ENCODE measurements at regions not wholly inside any gene's neighbourhood (a gene's known extent, or its start where the extent isn't known, plus 50 kb on each side); places are given as distances from the start of the nearest gene placed in this dataset.

DNA sequence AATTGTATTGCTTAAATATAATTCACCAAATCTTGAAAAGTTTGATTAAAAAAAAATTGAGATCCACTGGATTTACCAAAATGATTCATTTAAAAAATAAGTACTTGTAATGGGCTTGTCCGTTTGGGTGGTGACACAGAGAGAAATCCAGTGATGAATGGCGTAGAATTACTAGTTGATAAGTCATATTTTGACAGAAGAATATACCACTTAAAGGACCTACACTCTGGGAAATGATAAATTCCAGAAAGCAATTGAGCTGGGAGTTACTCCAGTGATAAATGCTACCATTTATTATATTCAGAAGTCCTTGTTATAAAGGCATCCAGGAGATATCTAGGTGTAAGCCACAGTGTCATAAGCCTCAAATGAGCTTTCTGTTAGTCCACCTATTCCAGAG is 141.8 kb upstream of the CFAP20DC start:
- no peak for DNase-seq
- H3K36me3 ChIP-seq, result no peaks in the 10 kb centered on the region
- no peak overlapping the region for H3K27ac ChIP-seq
- no peaks in the 10 kb centered on the region for H3K9me3 ChIP-seq
- no peaks in the 10 kb centered on the region for H3K27me3 ChIP-seq
- TF ChIP-seq POLR2A (IDR thresholded peaks at IDR 0.05), result no peak
- TF ChIP-seq, protein P1, sequence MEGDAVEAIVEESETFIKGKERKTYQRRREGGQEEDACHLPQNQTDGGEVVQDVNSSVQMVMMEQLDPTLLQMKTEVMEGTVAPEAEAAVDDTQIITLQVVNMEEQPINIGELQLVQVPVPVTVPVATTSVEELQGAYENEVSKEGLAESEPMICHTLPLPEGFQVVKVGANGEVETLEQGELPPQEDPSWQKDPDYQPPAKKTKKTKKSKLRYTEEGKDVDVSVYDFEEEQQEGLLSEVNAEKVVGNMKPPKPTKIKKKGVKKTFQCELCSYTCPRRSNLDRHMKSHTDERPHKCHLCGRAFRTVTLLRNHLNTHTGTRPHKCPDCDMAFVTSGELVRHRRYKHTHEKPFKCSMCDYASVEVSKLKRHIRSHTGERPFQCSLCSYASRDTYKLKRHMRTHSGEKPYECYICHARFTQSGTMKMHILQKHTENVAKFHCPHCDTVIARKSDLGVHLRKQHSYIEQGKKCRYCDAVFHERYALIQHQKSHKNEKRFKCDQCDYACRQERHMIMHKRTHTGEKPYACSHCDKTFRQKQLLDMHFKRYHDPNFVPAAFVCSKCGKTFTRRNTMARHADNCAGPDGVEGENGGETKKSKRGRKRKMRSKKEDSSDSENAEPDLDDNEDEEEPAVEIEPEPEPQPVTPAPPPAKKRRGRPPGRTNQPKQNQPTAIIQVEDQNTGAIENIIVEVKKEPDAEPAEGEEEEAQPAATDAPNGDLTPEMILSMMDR (IDR thresholded peaks at IDR 0.05), result no peak
- no peak overlapping the region for H3K4me3 ChIP-seq
- H3K4me1 ChIP-seq, result no peaks in the 10 kb centered on the region

DNA sequence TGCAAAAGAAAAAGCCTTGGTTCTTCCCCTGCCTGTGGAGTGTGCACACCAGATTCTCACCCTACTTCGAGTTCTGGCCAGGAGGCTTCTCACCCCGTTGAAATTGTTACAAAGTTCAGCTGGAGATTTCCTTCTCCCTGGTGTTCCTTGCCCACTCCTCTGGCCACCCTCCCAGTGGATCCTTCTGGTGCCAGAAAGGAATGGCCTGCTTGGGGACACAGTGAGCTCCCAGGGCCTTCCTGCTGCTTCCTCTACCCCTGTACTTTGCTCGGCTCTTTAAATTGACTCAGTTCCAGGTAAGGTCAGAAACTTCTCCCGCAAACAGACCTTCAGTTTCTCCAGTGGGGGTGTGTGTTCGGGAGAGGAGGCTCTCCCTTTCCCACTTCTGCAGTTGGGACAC is 140.1 kb upstream of the CFAP20DC start:
- no peaks in the 10 kb centered on the region for H3K4me1 ChIP-seq
- TF ChIP-seq, protein P1 (IDR thresholded peaks at IDR 0.05), result no peak
- no peak for TF ChIP-seq POLR2A (IDR thresholded peaks at IDR 0.05)
- no peaks in the 10 kb centered on the region for H3K9me3 ChIP-seq
- H3K27me3 ChIP-seq, result no peaks in the 10 kb centered on the region
- H3K36me3 ChIP-seq, result no peaks in the 10 kb centered on the region
- no peak overlapping the region for H3K4me3 ChIP-seq
- no peak overlapping the region for H3K27ac ChIP-seq
- DNase-seq, result peak in 1 of 3 donors; percentile 49

DNA sequence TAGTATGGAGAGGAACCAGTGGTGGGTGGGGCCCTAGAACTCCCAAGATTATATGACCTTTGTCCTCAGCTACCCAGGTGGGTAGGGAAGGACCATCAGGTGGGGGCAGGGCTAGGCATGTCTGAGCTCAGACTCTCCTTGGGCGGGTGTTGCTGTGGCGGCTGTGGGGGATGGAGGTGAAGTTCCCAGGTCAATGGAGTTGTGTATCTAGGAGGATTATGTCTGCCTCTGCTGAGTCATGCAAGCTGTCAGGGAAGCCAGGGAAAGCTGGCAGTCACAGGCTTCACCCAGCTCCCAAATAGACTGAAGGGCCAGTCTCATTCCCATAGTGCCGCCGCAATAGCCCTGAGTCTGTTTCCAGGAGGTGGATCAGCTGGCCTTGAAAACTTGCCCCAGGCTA is 139.7 kb upstream of the CFAP20DC start:
- no peaks in the 10 kb centered on the region for H3K36me3 ChIP-seq
- no peaks in the 10 kb centered on the region for H3K9me3 ChIP-seq
- no peak overlapping the region for H3K4me3 ChIP-seq
- H3K27me3 ChIP-seq, result no peaks in the 10 kb centered on the region
- peak in 1 of 3 donors; percentile 55 for DNase-seq
- H3K27ac ChIP-seq, result no peak overlapping the region
- TF ChIP-seq POLR2A (IDR thresholded peaks at IDR 0.05), result no peak
- TF ChIP-seq, protein P1 (IDR thresholded peaks at IDR 0.05), result no peak
- H3K4me1 ChIP-seq, result no peaks in the 10 kb centered on the region

DNA sequence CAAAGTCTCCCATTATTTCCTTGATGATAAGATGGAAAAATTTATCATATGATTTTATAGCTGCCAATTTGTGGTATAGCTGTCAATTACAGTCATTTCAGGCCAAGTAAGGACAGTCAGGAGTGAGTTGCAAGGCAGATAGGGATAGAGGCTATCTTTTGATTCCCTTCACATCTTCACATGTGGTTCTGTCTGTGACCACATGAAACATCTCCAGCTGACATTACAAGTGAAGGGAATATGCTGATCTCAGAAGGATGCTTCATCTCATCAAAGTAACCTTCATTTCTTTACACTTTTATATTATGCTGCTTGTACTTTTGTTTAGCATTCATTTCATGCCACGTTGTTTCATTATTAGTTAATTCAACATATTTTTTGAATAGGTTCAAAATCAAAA is 136.9 kb upstream of the CFAP20DC start:
- no peak for TF ChIP-seq POLR2A (IDR thresholded peaks at IDR 0.05)
- TF ChIP-seq, protein P1 (IDR thresholded peaks at IDR 0.05), result no peak

DNA sequence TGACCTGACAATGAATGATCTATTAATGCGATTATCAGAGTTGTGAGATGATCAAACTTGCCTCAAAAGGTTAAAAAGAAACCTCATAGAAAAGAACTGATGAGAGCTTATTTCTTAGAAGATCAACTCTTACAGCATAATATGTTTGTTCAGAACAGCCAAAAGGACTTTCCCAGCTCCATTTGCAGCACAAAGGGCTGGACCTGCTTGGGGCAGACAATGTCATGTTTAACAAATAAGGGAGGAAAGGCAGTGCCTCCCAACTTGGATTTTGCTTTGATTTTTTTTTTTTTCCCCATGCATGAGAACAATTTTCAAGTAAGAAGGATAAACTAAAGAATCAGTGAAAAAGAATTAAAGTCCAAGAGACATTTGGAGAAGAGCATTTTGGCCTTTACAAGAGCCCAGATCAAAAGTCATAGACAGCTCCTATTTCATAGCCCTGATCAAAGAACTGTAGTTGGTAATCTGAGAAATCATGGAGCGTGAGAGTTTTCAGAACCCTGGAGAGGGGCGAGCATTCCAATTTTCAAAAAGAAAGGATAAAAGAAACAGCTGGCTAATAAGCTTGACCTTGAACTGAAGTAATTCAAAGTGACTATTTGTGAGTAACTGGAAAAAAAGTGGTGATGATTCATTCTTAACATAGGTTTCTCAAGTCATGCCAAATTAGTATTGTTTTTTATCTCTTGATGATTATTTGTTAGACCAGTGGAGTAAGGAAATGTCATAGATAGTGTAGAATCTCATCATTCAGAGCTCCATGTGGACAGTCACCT is 136.0 kb upstream of the CFAP20DC start:
- H3K4me3 ChIP-seq, result no peak overlapping the region
- H3K9me3 ChIP-seq, result no peaks in the 10 kb centered on the region
- H3K27ac ChIP-seq, result no peak overlapping the region
- no peaks in the 10 kb centered on the region for H3K27me3 ChIP-seq
- no peak for DNase-seq
- no peaks in the 10 kb centered on the region for H3K36me3 ChIP-seq
- H3K4me1 ChIP-seq, result no peaks in the 10 kb centered on the region
- TF ChIP-seq, protein P1 (IDR thresholded peaks at IDR 0.05), result no peak
- TF ChIP-seq POLR2A (IDR thresholded peaks at IDR 0.05), result no peak

More for the DNA sequence above, 136.9 kb upstream of the CFAP20DC start:
- Histone ChIP-seq H3K9me3 (no peaks in the 10 kb centered on the region), H3K4me1 (no peaks in the 10 kb centered on the region), H3K27ac (no peak overlapping the region), H3K27me3 (no peaks in the 10 kb centered on the region), H3K4me3 (no peak overlapping the region), H3K36me3 (no peaks in the 10 kb centered on the region)
- DNase-seq, result no peak
